ENCODE measurements at regions not wholly inside any gene's neighbourhood (a gene's known extent, or its start where the extent isn't known, plus 50 kb on each side); places are given as distances from the start of the nearest gene placed in this dataset.

DNA sequence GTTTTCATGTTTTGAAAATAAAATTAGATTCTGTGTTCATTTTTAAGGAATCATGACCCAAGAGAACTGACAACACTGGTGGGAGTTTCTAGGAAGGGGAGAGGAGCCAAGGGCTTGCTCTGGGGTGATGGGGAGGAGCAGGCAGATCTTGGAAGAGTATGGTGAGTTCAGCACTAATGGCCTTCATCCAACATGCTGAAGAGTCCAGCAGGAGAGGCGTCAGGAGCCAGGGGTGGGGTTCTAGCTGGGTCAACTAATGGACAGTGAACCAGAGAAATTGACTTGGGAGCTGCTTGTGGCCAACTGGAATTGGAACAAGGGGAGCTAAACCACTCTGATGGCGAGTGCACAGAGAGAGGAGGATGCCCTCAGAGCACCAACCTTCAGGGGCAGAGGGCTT is 107.1 kb downstream of the MRPL14 start:
- no peak for TF ChIP-seq ZNF384 (IDR thresholded peaks at IDR 0.05)
- no peak for TF ChIP-seq BHLHE40 (IDR thresholded peaks at IDR 0.05; ENCODE audit: borderline replicate concordance)
- no peak for TF ChIP-seq SP1 (IDR thresholded peaks at IDR 0.05)
- TF ChIP-seq CTBP1 (IDR thresholded peaks at IDR 0.05; ENCODE audit: borderline replicate concordance) = no peak
- TF ChIP-seq FOXA1 (IDR thresholded peaks at IDR 0.05) = no peak
- TF ChIP-seq, protein P1, sequence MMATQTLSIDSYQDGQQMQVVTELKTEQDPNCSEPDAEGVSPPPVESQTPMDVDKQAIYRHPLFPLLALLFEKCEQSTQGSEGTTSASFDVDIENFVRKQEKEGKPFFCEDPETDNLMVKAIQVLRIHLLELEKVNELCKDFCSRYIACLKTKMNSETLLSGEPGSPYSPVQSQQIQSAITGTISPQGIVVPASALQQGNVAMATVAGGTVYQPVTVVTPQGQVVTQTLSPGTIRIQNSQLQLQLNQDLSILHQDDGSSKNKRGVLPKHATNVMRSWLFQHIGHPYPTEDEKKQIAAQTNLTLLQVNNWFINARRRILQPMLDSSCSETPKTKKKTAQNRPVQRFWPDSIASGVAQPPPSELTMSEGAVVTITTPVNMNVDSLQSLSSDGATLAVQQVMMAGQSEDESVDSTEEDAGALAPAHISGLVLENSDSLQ (IDR thresholded peaks at IDR 0.05) = no peak
- TF ChIP-seq FOXK2 (IDR thresholded peaks at IDR 0.05) = no peak
- TF ChIP-seq HDGF (IDR thresholded peaks at IDR 0.05; ENCODE audit: borderline replicate concordance) = no peak
- TF ChIP-seq FOXM1 (IDR thresholded peaks at IDR 0.05; ENCODE audit: borderline replicate concordance) = no peak
- TF ChIP-seq NFRKB (IDR thresholded peaks at IDR 0.05) = no peak
- no peak for TF ChIP-seq SUZ12 (IDR thresholded peaks at IDR 0.05)
- TF ChIP-seq ELF4 (IDR thresholded peaks at IDR 0.05) = no peak
- TF ChIP-seq TARDBP (IDR thresholded peaks at IDR 0.05) = no peak
- TF ChIP-seq L3MBTL2 (conservative IDR thresholded peaks at IDR 0.05) = no peak
